GM20000 (cell line): ENCODE measurements at regions not wholly inside any gene's neighbourhood (a gene's known extent, or its start where the extent isn't known, plus 50 kb on each side); places are given as distances from the start of the nearest gene placed in this dataset.

Source experiments
- DNase-seq: peaks from one replicate; pipeline ENCODE4 v3.0.0; 2012; ENCODE audit warnings: low spot score
- TF ChIP-seq, protein P1 (sequence below): IDR thresholded peaks from 2 replicates; pipeline ENCODE4 v1.5.1; 2012; ENCODE audit warnings: mild to moderate bottlenecking, control low read depth; ENCODE audit errors: extremely low read depth, missing control alignments

DNA sequence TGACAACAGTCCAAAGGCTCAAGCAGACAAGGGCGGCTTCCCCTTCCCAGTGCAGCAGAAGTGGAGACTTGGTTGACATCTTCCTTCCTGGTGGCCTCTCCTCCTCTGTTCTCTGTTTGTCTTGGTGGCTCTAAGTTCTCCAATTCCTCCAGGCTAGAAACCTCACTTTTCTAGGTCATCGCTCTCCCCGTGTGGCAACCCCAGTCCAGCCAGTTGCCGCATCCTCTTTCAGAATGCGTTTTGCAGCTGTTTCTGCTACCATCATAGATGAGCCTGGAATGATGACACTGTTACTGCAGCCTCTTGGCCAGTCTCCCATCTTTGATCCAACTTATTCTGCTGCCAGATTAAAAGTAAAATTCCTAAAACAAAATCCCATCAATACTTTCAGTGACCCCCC is 201.5 kb downstream of the TRIM29 start:
- TF ChIP-seq, protein P1, sequence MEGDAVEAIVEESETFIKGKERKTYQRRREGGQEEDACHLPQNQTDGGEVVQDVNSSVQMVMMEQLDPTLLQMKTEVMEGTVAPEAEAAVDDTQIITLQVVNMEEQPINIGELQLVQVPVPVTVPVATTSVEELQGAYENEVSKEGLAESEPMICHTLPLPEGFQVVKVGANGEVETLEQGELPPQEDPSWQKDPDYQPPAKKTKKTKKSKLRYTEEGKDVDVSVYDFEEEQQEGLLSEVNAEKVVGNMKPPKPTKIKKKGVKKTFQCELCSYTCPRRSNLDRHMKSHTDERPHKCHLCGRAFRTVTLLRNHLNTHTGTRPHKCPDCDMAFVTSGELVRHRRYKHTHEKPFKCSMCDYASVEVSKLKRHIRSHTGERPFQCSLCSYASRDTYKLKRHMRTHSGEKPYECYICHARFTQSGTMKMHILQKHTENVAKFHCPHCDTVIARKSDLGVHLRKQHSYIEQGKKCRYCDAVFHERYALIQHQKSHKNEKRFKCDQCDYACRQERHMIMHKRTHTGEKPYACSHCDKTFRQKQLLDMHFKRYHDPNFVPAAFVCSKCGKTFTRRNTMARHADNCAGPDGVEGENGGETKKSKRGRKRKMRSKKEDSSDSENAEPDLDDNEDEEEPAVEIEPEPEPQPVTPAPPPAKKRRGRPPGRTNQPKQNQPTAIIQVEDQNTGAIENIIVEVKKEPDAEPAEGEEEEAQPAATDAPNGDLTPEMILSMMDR: no peak
- no peak for DNase-seq

DNA sequence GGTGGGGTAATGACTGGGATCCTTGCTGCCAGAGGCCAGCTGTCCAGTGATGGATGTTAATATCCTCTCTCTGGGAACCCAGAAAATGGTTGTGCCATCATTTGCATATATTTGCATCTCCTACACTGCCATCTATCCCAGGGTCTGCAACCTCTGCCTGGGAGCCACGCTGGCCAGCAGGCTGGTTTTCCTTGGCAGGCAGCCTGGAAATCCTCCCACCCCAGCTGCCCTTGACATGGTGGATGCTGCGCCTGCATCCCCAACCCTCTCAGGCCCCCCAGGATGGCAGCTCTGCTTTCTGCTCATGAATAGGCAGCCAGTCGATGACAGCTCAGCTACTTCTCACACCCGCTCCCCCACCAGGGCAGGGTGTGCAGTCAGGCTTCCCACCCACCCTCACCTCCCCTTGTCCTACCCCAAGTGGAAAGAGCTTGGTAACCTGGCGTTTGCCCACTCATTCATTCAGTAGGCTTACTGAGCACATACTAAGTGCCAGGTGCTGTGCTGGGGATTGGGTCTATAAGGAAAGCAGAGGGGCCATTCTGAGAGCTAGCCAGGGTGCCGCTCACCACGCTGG is 202.5 kb downstream of the TRIM29 start:
- TF ChIP-seq, protein P1: no peak
- no peak for DNase-seq

DNA sequence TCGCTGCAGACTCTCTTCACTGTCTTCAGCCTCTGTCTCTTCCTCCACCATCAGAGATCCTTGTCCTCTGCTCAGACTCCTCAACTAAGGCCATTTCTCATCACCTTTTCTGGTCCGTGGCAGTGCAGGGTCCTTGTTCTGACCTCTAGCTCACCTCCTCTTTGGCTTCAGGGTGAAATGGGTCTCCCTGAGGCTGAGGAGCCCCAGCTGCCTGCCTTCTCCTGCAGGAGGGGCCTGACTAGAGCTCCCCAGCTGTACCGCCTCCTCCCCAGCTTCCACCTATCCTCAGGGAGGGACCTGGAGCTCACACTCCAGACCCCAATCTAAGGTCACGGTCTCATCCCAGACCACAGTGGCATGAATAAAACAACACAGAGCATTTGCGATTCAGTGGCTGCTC is 203.0 kb downstream of the TRIM29 start:
- no peak for DNase-seq
- TF ChIP-seq, protein P1: no peak

DNA sequence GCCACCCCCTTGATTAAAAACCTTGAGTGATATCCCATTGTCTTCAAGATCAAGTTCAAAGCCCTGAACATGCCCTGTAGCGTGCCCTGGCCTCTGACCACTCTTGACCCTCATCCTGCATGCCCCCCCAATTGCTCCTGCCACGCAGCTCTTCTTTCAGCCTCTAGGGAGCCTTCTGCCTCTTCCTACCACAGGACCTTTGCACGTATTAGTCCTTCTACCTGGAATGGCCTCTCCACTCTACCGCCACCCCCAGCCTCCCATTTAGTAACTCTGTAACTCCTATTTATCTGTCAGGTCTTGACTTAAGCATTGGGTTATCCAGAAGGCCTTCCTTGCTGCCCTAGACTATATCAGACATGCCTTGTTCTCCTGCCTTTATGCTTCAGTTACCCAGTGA is 203.6 kb downstream of the TRIM29 start:
- TF ChIP-seq, protein P1: no peak
- no peak for DNase-seq

DNA sequence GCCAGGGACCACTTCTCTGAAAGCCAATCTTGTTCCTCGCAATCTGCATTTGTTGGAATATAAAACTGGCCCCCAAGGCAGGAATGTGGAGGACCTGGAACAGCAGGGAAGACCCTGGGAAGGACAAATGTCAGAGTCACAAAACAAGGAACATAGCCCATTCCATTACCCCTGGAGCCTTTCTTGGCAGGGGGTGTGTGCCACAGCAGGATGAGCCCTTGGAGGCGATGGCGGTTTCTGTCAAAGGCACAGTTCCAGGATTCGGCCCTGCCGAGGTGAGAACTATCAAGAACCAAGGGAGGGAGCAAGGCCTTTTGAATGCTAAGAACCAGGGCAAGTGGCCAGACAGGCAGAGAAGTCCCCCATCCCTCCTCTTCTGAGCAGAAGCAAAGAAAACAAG is 204.3 kb downstream of the TRIM29 start:
- no peak for DNase-seq
- TF ChIP-seq, protein P1: no peak

DNA sequence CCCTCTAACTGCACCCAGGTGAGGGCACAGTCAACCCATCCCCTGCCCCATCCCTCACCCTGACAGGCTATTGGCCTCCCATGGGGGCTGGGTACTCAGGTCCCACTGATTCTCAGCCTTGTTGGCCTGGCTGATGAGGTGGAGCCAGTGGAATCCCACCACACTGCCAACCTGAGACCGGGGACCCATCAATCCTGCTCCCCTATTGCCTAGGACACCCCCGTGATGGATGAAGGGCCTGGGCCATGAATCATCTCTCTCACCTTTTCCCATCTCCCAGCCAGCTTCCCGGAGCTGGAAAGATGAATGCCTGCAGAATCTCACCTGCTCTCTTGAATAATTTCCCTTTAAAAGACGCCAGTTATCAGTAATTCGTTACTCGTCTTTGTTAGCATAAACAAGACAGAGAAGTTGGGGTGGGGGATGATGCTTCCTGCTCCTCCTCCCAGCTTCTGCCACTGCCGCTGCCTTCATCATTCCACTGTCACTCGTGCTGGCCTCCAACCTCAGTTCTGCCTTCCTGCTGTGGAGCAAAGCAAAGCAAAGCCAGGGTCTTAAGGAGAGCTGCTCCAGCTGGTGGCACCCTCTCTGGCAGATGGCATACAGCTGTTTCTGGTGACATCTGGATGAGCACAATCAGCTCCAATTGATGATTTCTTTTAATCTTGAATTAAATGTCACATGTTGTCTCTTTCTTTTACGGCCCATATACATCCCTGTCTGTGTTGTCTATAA is 204.0 kb upstream of the NECTIN1 start:
- DNase-seq: no peak
- TF ChIP-seq, protein P1: no peak

DNA sequence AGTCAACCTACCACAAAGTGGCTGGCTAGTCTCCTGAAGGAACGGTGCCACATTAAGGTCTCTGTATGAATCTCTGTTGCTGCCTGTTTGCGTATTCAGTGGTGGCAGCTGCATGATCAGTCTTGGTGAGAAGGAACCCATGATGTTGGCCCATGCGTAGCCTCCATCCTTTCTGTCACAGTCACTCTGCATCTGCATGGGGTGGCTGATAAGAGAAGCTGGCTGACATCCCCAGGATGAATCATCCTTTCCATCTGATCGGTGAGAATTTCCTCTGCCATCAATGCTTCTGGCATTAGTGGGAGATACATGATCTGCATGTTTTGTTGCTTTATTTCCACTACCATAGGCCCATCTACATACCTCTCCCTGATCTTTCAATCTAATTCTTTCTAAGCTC is 199.0 kb upstream of the NECTIN1 start:
- DNase-seq: no peak
- TF ChIP-seq, protein P1: no peak
